ENCODE measurements at regions not wholly inside any gene's neighbourhood (a gene's known extent, or its start where the extent isn't known, plus 50 kb on each side); places are given as distances from the start of the nearest gene placed in this dataset.

- Histone ChIP-seq H3K4me2 (ENCODE audit: low read length) (no peak overlapping the region), H3K9me2 (ENCODE audit: insufficient read depth, low read length) (no peaks in the 10 kb centered on the region), H3K9me3 (ENCODE audit: low read length) (no peaks in the 10 kb centered on the region), H3F3A (ENCODE audit: insufficient read depth, low read length, poor library complexity, severe bottlenecking) (no peaks in the 10 kb centered on the region), H4K20me1 (ENCODE audit: insufficient read depth) (no peaks in the 10 kb centered on the region), H3K4me3 (ENCODE audit: low read length) (no peak overlapping the region), H3K79me2 (replicated peaks; ENCODE audit: insufficient read depth, low read length) (no peaks in the 10 kb centered on the region), H3K36me3 (ENCODE audit: insufficient read depth, low read length) (no peaks in the 10 kb centered on the region), H3K27ac (ENCODE audit: low read length) (no peak overlapping the region), H3K9ac (ENCODE audit: low read length) (no peak overlapping the region), H2AFZ (ENCODE audit: low read depth, low read length) (no peak overlapping the region), H3K27me3 (ENCODE audit: insufficient read depth, low read depth, low read length) (no peaks in the 10 kb centered on the region)
- TF ChIP-seq REST (IDR thresholded peaks at IDR 0.05; ENCODE audit: borderline replicate concordance) (no peak), RAD21 (conservative IDR thresholded peaks at IDR 0.05) (no peak), TAF1 (IDR thresholded peaks at IDR 0.05; ENCODE audit: low read depth) (no peak)
Observed at GRCh38 chr6:102848210-102848609, 1454.7 kb downstream of the GRIK2 start.

DNA sequence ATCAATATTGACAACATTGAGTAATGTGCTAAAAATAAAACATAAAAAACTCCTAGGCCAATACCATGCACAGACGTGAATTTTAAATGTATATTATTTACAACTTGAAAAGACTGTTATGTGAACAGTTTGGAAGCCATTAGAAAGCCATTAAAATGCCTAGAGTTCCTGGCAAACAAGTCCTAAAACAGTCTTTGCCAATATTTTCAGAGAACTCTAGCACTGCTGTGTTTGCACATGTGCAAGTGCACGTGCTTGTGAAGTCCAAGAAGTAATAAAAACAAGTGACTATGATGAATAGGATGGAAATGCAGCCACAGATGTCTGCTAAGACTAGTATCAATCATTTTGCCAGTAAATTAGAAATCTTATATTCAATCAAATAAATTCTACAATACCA, 1447.6 kb downstream of the GRIK2 start:
- H3F3A ChIP-seq (ENCODE audit: insufficient read depth, low read length, poor library complexity, severe bottlenecking): no peaks in the 10 kb centered on the region
- H3K9ac ChIP-seq (ENCODE audit: low read length): no peak overlapping the region
- no peak overlapping the region for H3K4me2 ChIP-seq (ENCODE audit: low read length)
- no peaks in the 10 kb centered on the region for H3K79me2 ChIP-seq (replicated peaks; ENCODE audit: insufficient read depth, low read length)
- no peak overlapping the region for H3K4me3 ChIP-seq (ENCODE audit: low read length)
- H3K27ac ChIP-seq (ENCODE audit: low read length): no peak overlapping the region
- no peaks in the 10 kb centered on the region for H3K27me3 ChIP-seq (ENCODE audit: insufficient read depth, low read depth, low read length)
- no peaks in the 10 kb centered on the region for H3K36me3 ChIP-seq (ENCODE audit: insufficient read depth, low read length)
- H3K9me3 ChIP-seq (ENCODE audit: low read length): no peaks in the 10 kb centered on the region
- no peaks in the 10 kb centered on the region for H4K20me1 ChIP-seq (ENCODE audit: insufficient read depth)
- TF ChIP-seq POLR2AphosphoS5 (IDR thresholded peaks at IDR 0.05): no peak
- TF ChIP-seq REST (IDR thresholded peaks at IDR 0.05; ENCODE audit: borderline replicate concordance): no peak
- TF ChIP-seq, protein P1, sequence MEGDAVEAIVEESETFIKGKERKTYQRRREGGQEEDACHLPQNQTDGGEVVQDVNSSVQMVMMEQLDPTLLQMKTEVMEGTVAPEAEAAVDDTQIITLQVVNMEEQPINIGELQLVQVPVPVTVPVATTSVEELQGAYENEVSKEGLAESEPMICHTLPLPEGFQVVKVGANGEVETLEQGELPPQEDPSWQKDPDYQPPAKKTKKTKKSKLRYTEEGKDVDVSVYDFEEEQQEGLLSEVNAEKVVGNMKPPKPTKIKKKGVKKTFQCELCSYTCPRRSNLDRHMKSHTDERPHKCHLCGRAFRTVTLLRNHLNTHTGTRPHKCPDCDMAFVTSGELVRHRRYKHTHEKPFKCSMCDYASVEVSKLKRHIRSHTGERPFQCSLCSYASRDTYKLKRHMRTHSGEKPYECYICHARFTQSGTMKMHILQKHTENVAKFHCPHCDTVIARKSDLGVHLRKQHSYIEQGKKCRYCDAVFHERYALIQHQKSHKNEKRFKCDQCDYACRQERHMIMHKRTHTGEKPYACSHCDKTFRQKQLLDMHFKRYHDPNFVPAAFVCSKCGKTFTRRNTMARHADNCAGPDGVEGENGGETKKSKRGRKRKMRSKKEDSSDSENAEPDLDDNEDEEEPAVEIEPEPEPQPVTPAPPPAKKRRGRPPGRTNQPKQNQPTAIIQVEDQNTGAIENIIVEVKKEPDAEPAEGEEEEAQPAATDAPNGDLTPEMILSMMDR (IDR thresholded peaks at IDR 0.05; ENCODE audit: poor library complexity, severe bottlenecking): no peak
- TF ChIP-seq RAD21 (conservative IDR thresholded peaks at IDR 0.05): no peak
- TF ChIP-seq MXI1 (conservative IDR thresholded peaks at IDR 0.05; ENCODE audit: poor library complexity, severe bottlenecking): no peak
- TF ChIP-seq EZH2 (IDR thresholded peaks at IDR 0.05; ENCODE audit: borderline replicate concordance, insufficient read depth, low read length, poor library complexity, severe bottlenecking): no peak
- TF ChIP-seq EP300 (conservative IDR thresholded peaks at IDR 0.05; ENCODE audit: poor library complexity, severe bottlenecking): no peak
- no peak for TF ChIP-seq TAF1 (IDR thresholded peaks at IDR 0.05; ENCODE audit: low read depth)
- no peak for TF ChIP-seq SMC3 (conservative IDR thresholded peaks at IDR 0.05; ENCODE audit: poor library complexity)
- no peaks in the 10 kb centered on the region for H3K9me2 ChIP-seq (ENCODE audit: insufficient read depth, low read length)
- H2AFZ ChIP-seq (ENCODE audit: low read depth, low read length): no peak overlapping the region
